ENCODE measurements at regions not wholly inside any gene's neighbourhood (a gene's known extent, or its start where the extent isn't known, plus 50 kb on each side); places are given as distances from the start of the nearest gene placed in this dataset.

DNA sequence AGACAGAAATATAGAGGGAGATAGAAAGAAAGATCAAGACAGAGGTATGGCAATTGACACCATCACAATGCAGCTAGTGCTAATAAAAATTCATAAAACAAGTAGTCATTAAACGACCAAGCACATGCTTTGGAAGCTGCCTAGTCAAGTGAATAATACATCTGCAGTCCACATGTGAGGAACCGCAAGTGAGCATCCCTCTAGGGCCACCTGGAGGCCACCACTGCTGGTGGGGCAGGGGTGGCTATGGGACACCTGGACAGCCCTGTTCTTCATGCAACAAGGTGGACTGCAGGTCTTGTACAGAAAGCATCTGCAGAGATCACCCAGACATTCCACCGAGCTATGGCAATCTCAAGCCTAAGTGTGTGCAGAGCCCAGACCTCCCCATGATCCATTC, 451.1 kb upstream of the PFKP start:
- Histone ChIP-seq H3K4me2 (no peak overlapping the region), H3K9me2 (ENCODE audit: insufficient read depth) (no peaks in the 10 kb centered on the region), H3K4me1 (ENCODE audit: insufficient read depth) (peaks cover 10% of the 10 kb centered on the region), H3K79me2 (replicated peaks; ENCODE audit: insufficient read depth) (no peaks in the 10 kb centered on the region), H3K4me3 (no peak overlapping the region), H3F3A (replicated peaks; ENCODE audit: low read depth) (no peaks in the 10 kb centered on the region), H3K36me3 (ENCODE audit: insufficient read depth) (no peaks in the 10 kb centered on the region), H2AFZ (no peak overlapping the region), H4K20me1 (replicated peaks; ENCODE audit: insufficient read depth) (no peaks in the 10 kb centered on the region), H3K27me3 (ENCODE audit: insufficient read depth) (no peaks in the 10 kb centered on the region), H3K27ac (ENCODE audit: low read depth) (no peak overlapping the region)
- H3K36me3 Mint-ChIP-seq (ENCODE audit: low read depth): no peaks in the 10 kb centered on the region
- H3K27ac Mint-ChIP-seq: no peak overlapping the region
- H3K4me1 Mint-ChIP-seq: peaks cover 19% of the 10 kb centered on the region
- H3K4me3 Mint-ChIP-seq: no peak overlapping the region
- DNase-seq (ENCODE audit: low spot score) (no peak), ATAC-seq (no peak)
- TF ChIP-seq, protein P1, sequence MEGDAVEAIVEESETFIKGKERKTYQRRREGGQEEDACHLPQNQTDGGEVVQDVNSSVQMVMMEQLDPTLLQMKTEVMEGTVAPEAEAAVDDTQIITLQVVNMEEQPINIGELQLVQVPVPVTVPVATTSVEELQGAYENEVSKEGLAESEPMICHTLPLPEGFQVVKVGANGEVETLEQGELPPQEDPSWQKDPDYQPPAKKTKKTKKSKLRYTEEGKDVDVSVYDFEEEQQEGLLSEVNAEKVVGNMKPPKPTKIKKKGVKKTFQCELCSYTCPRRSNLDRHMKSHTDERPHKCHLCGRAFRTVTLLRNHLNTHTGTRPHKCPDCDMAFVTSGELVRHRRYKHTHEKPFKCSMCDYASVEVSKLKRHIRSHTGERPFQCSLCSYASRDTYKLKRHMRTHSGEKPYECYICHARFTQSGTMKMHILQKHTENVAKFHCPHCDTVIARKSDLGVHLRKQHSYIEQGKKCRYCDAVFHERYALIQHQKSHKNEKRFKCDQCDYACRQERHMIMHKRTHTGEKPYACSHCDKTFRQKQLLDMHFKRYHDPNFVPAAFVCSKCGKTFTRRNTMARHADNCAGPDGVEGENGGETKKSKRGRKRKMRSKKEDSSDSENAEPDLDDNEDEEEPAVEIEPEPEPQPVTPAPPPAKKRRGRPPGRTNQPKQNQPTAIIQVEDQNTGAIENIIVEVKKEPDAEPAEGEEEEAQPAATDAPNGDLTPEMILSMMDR (conservative IDR thresholded peaks at IDR 0.05; ENCODE audit: low read depth in 2 of 2): peak in 1 of 2 experiments; percentile 35; a peak in 2 of 4 replicates
- no peak for TF ChIP-seq ZNF331 (CRISPR knock-in tag; IDR thresholded peaks at IDR 0.05; ENCODE audit: low read depth)
- no peaks in the 10 kb centered on the region for H3K9me3 Mint-ChIP-seq
- H3K27me3 Mint-ChIP-seq (ENCODE audit: insufficient read depth, low read depth, poor library complexity): peaks cover 7% of the 10 kb centered on the region

DNA sequence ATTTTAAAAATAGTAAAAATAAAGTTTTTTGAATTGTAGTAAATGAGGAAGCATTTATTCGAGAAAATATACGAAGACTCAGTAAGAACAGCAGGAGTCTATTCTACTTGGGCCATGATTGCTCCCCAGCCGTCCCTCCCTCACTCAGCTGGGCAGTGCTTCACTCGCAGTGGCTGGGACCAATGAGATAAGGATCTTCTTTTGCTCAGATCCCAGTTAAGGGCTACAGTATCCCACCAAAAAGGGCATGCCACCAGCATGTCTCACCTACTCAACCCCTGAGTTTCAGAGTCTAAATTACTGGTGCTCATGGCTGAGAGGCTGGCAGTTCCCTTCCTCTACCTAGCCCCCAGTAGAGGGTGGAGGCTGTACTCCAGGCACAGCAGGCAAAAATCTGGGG, 455.7 kb upstream of the PFKP start:
- no peaks in the 10 kb centered on the region for H3K9me2 ChIP-seq (ENCODE audit: insufficient read depth)
- no peaks in the 10 kb centered on the region for H3F3A ChIP-seq (replicated peaks; ENCODE audit: low read depth)
- H2AFZ ChIP-seq: peak overlapping the region; percentile 77
- no peaks in the 10 kb centered on the region for H4K20me1 ChIP-seq (replicated peaks; ENCODE audit: insufficient read depth)
- H3K27ac ChIP-seq (ENCODE audit: low read depth): no peak overlapping the region
- Mint-ChIP-seq H3K36me3 (ENCODE audit: low read depth) (no peaks in the 10 kb centered on the region), H3K4me3 (no peak overlapping the region), H3K27ac (no peak overlapping the region), H3K27me3 (ENCODE audit: insufficient read depth, low read depth, poor library complexity) (peaks cover 2% of the 10 kb centered on the region), H3K9me3 (peaks cover 2% of the 10 kb centered on the region; the same call in 1 of the 3 replicates), H3K4me1 (peaks cover 9% of the 10 kb centered on the region; the same call in 2 of the 3 replicates)
- H3K27me3 ChIP-seq (ENCODE audit: insufficient read depth): no peaks in the 10 kb centered on the region
- no peaks in the 10 kb centered on the region for H3K36me3 ChIP-seq (ENCODE audit: insufficient read depth)
- H3K79me2 ChIP-seq (replicated peaks; ENCODE audit: insufficient read depth): no peaks in the 10 kb centered on the region
- no peaks in the 10 kb centered on the region; the same call in 1 of the 2 replicates for H3K4me1 ChIP-seq (ENCODE audit: insufficient read depth)
- H3K4me2 ChIP-seq: no peak overlapping the region
- no peak for ATAC-seq
- DNase-seq (ENCODE audit: low spot score): no peak
- H3K4me3 ChIP-seq: no peak overlapping the region
- no peak for TF ChIP-seq STAT1 (IDR thresholded peaks at IDR 0.05; ENCODE audit: unreplicated experiment)
- TF ChIP-seq, protein P2, sequence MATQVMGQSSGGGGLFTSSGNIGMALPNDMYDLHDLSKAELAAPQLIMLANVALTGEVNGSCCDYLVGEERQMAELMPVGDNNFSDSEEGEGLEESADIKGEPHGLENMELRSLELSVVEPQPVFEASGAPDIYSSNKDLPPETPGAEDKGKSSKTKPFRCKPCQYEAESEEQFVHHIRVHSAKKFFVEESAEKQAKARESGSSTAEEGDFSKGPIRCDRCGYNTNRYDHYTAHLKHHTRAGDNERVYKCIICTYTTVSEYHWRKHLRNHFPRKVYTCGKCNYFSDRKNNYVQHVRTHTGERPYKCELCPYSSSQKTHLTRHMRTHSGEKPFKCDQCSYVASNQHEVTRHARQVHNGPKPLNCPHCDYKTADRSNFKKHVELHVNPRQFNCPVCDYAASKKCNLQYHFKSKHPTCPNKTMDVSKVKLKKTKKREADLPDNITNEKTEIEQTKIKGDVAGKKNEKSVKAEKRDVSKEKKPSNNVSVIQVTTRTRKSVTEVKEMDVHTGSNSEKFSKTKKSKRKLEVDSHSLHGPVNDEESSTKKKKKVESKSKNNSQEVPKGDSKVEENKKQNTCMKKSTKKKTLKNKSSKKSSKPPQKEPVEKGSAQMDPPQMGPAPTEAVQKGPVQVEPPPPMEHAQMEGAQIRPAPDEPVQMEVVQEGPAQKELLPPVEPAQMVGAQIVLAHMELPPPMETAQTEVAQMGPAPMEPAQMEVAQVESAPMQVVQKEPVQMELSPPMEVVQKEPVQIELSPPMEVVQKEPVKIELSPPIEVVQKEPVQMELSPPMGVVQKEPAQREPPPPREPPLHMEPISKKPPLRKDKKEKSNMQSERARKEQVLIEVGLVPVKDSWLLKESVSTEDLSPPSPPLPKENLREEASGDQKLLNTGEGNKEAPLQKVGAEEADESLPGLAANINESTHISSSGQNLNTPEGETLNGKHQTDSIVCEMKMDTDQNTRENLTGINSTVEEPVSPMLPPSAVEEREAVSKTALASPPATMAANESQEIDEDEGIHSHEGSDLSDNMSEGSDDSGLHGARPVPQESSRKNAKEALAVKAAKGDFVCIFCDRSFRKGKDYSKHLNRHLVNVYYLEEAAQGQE (IDR thresholded peaks at IDR 0.05; ENCODE audit: unreplicated experiment): no peak
- TF ChIP-seq ZNF114 (CRISPR knock-in tag; IDR thresholded peaks at IDR 0.05): no peak
- TF ChIP-seq, protein P3, sequence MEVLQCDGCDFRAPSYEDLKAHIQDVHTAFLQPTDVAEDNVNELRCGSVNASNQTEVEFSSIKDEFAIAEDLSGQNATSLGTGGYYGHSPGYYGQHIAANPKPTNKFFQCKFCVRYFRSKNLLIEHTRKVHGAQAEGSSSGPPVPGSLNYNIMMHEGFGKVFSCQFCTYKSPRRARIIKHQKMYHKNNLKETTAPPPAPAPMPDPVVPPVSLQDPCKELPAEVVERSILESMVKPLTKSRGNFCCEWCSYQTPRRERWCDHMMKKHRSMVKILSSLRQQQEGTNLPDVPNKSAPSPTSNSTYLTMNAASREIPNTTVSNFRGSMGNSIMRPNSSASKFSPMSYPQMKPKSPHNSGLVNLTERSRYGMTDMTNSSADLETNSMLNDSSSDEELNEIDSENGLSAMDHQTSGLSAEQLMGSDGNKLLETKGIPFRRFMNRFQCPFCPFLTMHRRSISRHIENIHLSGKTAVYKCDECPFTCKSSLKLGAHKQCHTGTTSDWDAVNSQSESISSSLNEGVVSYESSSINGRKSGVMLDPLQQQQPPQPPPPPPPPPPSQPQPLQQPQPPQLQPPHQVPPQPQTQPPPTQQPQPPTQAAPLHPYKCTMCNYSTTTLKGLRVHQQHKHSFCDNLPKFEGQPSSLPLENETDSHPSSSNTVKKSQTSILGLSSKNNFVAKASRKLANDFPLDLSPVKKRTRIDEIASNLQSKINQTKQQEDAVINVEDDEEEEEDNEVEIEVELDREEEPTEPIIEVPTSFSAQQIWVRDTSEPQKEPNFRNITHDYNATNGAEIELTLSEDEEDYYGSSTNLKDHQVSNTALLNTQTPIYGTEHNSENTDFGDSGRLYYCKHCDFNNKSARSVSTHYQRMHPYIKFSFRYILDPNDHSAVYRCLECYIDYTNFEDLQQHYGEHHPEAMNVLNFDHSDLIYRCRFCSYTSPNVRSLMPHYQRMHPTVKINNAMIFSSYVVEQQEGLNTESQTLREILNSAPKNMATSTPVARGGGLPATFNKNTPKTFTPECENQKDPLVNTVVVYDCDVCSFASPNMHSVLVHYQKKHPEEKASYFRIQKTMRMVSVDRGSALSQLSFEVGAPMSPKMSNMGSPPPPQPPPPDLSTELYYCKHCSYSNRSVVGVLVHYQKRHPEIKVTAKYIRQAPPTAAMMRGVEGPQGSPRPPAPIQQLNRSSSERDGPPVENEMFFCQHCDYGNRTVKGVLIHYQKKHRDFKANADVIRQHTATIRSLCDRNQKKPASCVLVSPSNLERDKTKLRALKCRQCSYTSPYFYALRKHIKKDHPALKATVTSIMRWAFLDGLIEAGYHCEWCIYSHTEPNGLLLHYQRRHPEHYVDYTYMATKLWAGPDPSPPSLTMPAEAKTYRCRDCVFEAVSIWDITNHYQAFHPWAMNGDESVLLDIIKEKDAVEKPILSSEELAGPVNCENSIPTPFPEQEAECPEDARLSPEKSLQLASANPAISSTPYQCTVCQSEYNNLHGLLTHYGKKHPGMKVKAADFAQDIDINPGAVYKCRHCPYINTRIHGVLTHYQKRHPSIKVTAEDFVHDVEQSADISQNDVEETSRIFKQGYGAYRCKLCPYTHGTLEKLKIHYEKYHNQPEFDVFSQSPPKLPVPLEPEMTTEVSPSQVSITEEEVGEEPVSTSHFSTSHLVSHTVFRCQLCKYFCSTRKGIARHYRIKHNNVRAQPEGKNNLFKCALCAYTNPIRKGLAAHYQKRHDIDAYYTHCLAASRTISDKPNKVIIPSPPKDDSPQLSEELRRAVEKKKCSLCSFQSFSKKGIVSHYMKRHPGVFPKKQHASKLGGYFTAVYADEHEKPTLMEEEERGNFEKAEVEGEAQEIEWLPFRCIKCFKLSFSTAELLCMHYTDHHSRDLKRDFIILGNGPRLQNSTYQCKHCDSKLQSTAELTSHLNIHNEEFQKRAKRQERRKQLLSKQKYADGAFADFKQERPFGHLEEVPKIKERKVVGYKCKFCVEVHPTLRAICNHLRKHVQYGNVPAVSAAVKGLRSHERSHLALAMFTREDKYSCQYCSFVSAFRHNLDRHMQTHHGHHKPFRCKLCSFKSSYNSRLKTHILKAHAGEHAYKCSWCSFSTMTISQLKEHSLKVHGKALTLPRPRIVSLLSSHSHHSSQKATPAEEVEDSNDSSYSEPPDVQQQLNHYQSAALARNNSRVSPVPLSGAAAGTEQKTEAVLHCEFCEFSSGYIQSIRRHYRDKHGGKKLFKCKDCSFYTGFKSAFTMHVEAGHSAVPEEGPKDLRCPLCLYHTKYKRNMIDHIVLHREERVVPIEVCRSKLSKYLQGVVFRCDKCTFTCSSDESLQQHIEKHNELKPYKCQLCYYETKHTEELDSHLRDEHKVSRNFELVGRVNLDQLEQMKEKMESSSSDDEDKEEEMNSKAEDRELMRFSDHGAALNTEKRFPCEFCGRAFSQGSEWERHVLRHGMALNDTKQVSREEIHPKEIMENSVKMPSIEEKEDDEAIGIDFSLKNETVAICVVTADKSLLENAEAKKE (CRISPR knock-in tag; IDR thresholded peaks at IDR 0.05): no peak
- no peak for TF ChIP-seq ZNF331 (CRISPR knock-in tag; IDR thresholded peaks at IDR 0.05; ENCODE audit: low read depth)
- no peak for TF ChIP-seq NANOG (IDR thresholded peaks at IDR 0.05; ENCODE audit: borderline replicate concordance)
- TF ChIP-seq JUNB (IDR thresholded peaks at IDR 0.05; ENCODE audit: unreplicated experiment): no peak
- no peak for TF ChIP-seq EZH2phosphoT487 (IDR thresholded peaks at IDR 0.05; ENCODE audit: unreplicated experiment)
- no peak for TF ChIP-seq EZH2 (IDR thresholded peaks at IDR 0.05; ENCODE audit: low read depth, unreplicated experiment)
- no peak for TF ChIP-seq CREB1 (CRISPR knock-in tag; IDR thresholded peaks at IDR 0.05; ENCODE audit: low read depth)
